Panc1 (cell line): ENCODE measurements at regions not wholly inside any gene's neighbourhood (a gene's known extent, or its start where the extent isn't known, plus 50 kb on each side); places are given as distances from the start of the nearest gene placed in this dataset.

Experiments used
- ATAC-seq: fragments of 200-7000 bp; cut with Tn5 transposase; 2 replicates; pipeline ENCODE4 v1.9.1; 2020; ENCODE audit warnings: mild to moderate bottlenecking, moderate library complexity
- BruUV-seq: library from RNA; stranded (reverse); fragments of 400-500 nt; replicated peaks from 2 replicates; lab custom pipeline; 2021; lab: Mats Ljungman, UMichigan
- CTCF ChIA-PET: fragments of 300-600 bp; sonication (Branson Sonifier 250); formaldehyde crosslinking; loops from one replicate; lab custom pipeline; 2022; ENCODE audit warnings: antibody characterized with exemption; lab: Charles Lee
- POLR2A ChIA-PET: fragments of 300-600 bp; sonication (Branson Sonifier 250); formaldehyde crosslinking; loops from one replicate; lab custom pipeline; 2022; ENCODE audit warnings: antibody characterized with exemption; lab: Charles Lee
- DNase-seq: peaks from one replicate; pipeline ENCODE4 v3.0.0-alpha.2; 2010; ENCODE audit warnings: low read depth, low spot score
- H3K27ac ChIP-seq: 2 replicates; pipeline ENCODE4 v1.5.1; 2011; ENCODE audit warnings: mild to moderate bottlenecking, low read length, inconsistent platforms
- H3K27me3 ChIP-seq: fragments of 200-500 bp; sonication (Bioruptor generic); 2 replicates; pipeline ENCODE4 v1.6.0; 2014; ENCODE audit warnings: low read length, inconsistent platforms; ENCODE audit not compliant: control insufficient read depth, insufficient read depth
- H3K36me3 ChIP-seq: fragments of 200-500 bp; sonication (Bioruptor generic); 2 replicates; pipeline ENCODE4 v1.5.1; 2014; ENCODE audit warnings: inconsistent platforms, mild to moderate bottlenecking, low read length, moderate library complexity; ENCODE audit not compliant: control insufficient read depth, insufficient read depth
- H3K4me1 ChIP-seq: 2 replicates; pipeline ENCODE4 v1.5.1; 2011; ENCODE audit warnings: inconsistent platforms, mild to moderate bottlenecking, low read length, moderate library complexity; ENCODE audit not compliant: control insufficient read depth, insufficient read depth
- H3K4me3 ChIP-seq, 2 experiments: 2 replicates each; pipeline ENCODE4 v1.5.1; 2011 to 2012; ENCODE audit warnings: low read depth in 2 of 2, low read length in 2 of 2, mild to moderate bottlenecking in 2 of 2, inconsistent platforms in 1 of 2, moderate library complexity in 1 of 2
- H3K9me3 ChIP-seq: fragments of 200-500 bp; sonication (Bioruptor generic); 2 replicates; pipeline ENCODE4 v1.5.1; 2014; ENCODE audit warnings: low read depth, mild to moderate bottlenecking, inconsistent platforms, low read length, moderate library complexity; ENCODE audit not compliant: control insufficient read depth, insufficient read depth
- POLR2AphosphoS5 ChIP-seq: IDR thresholded peaks from 2 replicates; pipeline ENCODE4 v1.6.1; 2012; ENCODE audit warnings: mild to moderate bottlenecking, low read depth, low read length, moderate library complexity
- SIN3A ChIP-seq: IDR thresholded peaks from 2 replicates; pipeline ENCODE4 v1.6.1; 2012; ENCODE audit warnings: low read depth, mild to moderate bottlenecking, low read length, moderate library complexity, borderline replicate concordance; ENCODE audit not compliant: insufficient read depth
- TCF7L2 ChIP-seq: IDR thresholded peaks from 2 replicates; pipeline ENCODE4 v1.6.1; 2011; ENCODE audit warnings: mild to moderate bottlenecking, low read depth, low read length, inconsistent platforms
- in situ Hi-C: cut with HindIII; loops from 2 replicates; pipeline ENCODE4 v1.10.0; 2016; ENCODE audit warnings: low sequenced_read_pairs, low pct_unique_long_range_greater_than_20kb
- intact Hi-C: fragments of 100-400 bp; cut with micrococcal nuclease; formaldehyde crosslinking; loops from one replicate; pipeline ENCODE4 v1.10.0; 2022; ENCODE audit not compliant: unreplicated experiment
- TF ChIP-seq, protein P1 (sequence below): fragments of 450-650 bp; IDR thresholded peaks from 2 replicates; pipeline ENCODE4 v1.5.1; 2017; ENCODE audit warnings: mild to moderate bottlenecking
- TF ChIP-seq, protein P2 (sequence below), 2 experiments: IDR thresholded peaks; 2 replicates each; pipeline ENCODE4 v1.6.1; 2011 to 2012; ENCODE audit warnings: low read depth in 2 of 2, control low read depth in 1 of 2, low read length in 1 of 2, mild to moderate bottlenecking in 1 of 2, moderate library complexity in 1 of 2; ENCODE audit not compliant: insufficient read depth in 1 of 2

DNA sequence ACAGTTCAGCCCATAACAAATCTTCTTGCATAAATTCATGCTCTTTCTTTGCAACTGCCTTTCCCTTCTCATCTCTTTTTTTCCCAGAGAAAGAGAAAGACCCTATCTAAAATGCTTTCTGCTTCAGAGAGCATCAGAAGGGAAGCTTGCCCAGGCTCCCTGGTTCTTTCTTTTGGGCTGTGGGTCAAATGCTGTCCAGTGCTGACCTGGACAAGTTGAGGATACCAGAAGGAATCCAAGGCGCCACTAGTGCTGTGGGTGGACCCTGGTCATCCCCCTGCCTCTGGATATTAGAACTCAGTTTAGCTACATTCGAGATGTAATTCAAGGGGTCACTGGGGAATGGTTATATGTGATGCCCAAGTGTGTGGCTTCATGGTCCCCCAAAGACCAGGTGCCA is 411.6 kb downstream of the RPS24 start:
- POLR2A ChIA-PET, result no interaction called here
- H3K27ac ChIP-seq, result no peak overlapping the region
- H3K4me3 ChIP-seq, result no peak overlapping the region
- no peak for DNase-seq
- no peak for ATAC-seq
- peaks cover 3% of the 10 kb centered on the region; the same call in 1 of the 2 replicates for H3K27me3 ChIP-seq
- no TSS peak for BruUV-seq
- in situ Hi-C loops (no loop called here), intact Hi-C loops (no loop called here)
- no peak for TF ChIP-seq TCF7L2
- TF ChIP-seq, protein P1, sequence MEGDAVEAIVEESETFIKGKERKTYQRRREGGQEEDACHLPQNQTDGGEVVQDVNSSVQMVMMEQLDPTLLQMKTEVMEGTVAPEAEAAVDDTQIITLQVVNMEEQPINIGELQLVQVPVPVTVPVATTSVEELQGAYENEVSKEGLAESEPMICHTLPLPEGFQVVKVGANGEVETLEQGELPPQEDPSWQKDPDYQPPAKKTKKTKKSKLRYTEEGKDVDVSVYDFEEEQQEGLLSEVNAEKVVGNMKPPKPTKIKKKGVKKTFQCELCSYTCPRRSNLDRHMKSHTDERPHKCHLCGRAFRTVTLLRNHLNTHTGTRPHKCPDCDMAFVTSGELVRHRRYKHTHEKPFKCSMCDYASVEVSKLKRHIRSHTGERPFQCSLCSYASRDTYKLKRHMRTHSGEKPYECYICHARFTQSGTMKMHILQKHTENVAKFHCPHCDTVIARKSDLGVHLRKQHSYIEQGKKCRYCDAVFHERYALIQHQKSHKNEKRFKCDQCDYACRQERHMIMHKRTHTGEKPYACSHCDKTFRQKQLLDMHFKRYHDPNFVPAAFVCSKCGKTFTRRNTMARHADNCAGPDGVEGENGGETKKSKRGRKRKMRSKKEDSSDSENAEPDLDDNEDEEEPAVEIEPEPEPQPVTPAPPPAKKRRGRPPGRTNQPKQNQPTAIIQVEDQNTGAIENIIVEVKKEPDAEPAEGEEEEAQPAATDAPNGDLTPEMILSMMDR, result no peak
- no peak for TF ChIP-seq POLR2AphosphoS5
- no peaks in the 10 kb centered on the region for H3K36me3 ChIP-seq
- H3K4me1 ChIP-seq, result no peaks in the 10 kb centered on the region
- CTCF ChIA-PET, result no interaction called here
- H3K9me3 ChIP-seq, result no peaks in the 10 kb centered on the region

DNA sequence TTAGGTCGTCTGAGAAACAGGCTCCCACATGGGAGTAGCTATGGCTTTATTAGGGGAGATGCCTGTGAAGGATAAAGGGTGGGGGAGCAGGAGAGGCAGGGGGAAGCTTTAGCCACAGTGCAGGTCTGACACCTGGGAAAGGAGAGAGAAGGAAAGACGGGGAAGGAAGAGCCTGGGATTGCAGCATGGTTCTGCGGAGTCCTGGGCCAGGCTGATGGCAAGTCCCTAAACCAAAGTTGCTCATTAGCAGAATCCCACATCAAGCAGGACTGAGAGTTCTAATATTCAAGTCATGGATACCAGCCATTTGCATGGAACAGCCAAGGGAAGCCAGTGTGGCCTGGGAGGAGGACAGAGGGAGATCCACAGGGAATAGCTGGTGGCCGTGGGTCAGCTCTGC is 414.8 kb downstream of the RPS24 start:
- ChIA-PET CTCF (no interaction called here), POLR2A (no interaction called here)
- peaks cover 3% of the 10 kb centered on the region; the same call in 1 of the 2 replicates for H3K27me3 ChIP-seq
- no TSS peak for BruUV-seq
- no peak overlapping the region for H3K4me3 ChIP-seq
- H3K36me3 ChIP-seq, result no peaks in the 10 kb centered on the region
- H3K9me3 ChIP-seq, result no peaks in the 10 kb centered on the region
- DNase-seq, result no peak
- no peak for TF ChIP-seq POLR2AphosphoS5
- TF ChIP-seq SIN3A, result no peak
- no peak for TF ChIP-seq TCF7L2
- TF ChIP-seq, protein P1, result no peak
- TF ChIP-seq, protein P2, sequence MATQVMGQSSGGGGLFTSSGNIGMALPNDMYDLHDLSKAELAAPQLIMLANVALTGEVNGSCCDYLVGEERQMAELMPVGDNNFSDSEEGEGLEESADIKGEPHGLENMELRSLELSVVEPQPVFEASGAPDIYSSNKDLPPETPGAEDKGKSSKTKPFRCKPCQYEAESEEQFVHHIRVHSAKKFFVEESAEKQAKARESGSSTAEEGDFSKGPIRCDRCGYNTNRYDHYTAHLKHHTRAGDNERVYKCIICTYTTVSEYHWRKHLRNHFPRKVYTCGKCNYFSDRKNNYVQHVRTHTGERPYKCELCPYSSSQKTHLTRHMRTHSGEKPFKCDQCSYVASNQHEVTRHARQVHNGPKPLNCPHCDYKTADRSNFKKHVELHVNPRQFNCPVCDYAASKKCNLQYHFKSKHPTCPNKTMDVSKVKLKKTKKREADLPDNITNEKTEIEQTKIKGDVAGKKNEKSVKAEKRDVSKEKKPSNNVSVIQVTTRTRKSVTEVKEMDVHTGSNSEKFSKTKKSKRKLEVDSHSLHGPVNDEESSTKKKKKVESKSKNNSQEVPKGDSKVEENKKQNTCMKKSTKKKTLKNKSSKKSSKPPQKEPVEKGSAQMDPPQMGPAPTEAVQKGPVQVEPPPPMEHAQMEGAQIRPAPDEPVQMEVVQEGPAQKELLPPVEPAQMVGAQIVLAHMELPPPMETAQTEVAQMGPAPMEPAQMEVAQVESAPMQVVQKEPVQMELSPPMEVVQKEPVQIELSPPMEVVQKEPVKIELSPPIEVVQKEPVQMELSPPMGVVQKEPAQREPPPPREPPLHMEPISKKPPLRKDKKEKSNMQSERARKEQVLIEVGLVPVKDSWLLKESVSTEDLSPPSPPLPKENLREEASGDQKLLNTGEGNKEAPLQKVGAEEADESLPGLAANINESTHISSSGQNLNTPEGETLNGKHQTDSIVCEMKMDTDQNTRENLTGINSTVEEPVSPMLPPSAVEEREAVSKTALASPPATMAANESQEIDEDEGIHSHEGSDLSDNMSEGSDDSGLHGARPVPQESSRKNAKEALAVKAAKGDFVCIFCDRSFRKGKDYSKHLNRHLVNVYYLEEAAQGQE (IDR thresholded peaks at IDR 0.05; ENCODE audit: insufficient read depth in 1 of 2, low read depth in 2 of 2, low read length in 1 of 2), result no peak
- H3K27ac ChIP-seq, result no peak overlapping the region
- H3K4me1 ChIP-seq, result no peaks in the 10 kb centered on the region
- ATAC-seq, result no peak
- in situ Hi-C loops, result no loop called here
- intact Hi-C loops, result no loop called here
